ENCODE measurements at regions not wholly inside any gene's neighbourhood (a gene's known extent, or its start where the extent isn't known, plus 50 kb on each side); places are given as distances from the start of the nearest gene placed in this dataset.

DNA sequence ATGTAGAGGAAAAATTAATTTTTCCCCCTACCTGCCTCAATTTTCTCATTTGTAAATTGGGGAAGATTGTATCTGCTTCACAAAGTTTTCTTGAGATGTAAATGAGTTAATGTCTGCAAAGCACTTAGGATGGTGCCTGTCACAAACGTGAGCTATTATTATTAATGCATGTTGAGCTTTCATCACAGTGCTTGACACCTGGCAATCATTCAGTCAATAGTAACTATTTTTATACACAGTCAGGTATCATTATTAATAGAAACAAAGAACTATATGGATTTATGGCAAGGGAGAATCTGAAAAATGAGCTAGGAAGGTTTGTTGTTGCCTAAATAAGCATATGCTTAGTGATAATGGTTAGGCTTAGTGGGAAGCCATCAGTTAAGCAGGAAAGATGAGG is 238.2 kb upstream of the GRM7 start:
- no peak overlapping the region for H3K27ac ChIP-seq (replicated peaks in 1 of 4)
- no peaks in the 10 kb centered on the region for H3K36me3 ChIP-seq
- H3K4me1 ChIP-seq = no peaks in the 10 kb centered on the region
- intact Hi-C loops (cut with DNase I) = no loop called here
- H3K9me3 ChIP-seq = no peaks in the 10 kb centered on the region
- WGBS = 60% methylated on average over 1 of the region's 1 CpG
- no peak for DNase-seq (ENCODE audit: extremely low spot score)
- TF ChIP-seq, protein P1, sequence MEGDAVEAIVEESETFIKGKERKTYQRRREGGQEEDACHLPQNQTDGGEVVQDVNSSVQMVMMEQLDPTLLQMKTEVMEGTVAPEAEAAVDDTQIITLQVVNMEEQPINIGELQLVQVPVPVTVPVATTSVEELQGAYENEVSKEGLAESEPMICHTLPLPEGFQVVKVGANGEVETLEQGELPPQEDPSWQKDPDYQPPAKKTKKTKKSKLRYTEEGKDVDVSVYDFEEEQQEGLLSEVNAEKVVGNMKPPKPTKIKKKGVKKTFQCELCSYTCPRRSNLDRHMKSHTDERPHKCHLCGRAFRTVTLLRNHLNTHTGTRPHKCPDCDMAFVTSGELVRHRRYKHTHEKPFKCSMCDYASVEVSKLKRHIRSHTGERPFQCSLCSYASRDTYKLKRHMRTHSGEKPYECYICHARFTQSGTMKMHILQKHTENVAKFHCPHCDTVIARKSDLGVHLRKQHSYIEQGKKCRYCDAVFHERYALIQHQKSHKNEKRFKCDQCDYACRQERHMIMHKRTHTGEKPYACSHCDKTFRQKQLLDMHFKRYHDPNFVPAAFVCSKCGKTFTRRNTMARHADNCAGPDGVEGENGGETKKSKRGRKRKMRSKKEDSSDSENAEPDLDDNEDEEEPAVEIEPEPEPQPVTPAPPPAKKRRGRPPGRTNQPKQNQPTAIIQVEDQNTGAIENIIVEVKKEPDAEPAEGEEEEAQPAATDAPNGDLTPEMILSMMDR (IDR thresholded peaks at IDR 0.05) = no peak
- TF ChIP-seq POLR2AphosphoS5 (IDR thresholded peaks at IDR 0.05) (no peak), POLR2A (IDR thresholded peaks at IDR 0.05; ENCODE audit: low read depth) (no peak), EP300 (IDR thresholded peaks at IDR 0.05) (no peak)
- H3K4me3 ChIP-seq = no peak overlapping the region
- H3K27me3 ChIP-seq = no peaks in the 10 kb centered on the region

DNA sequence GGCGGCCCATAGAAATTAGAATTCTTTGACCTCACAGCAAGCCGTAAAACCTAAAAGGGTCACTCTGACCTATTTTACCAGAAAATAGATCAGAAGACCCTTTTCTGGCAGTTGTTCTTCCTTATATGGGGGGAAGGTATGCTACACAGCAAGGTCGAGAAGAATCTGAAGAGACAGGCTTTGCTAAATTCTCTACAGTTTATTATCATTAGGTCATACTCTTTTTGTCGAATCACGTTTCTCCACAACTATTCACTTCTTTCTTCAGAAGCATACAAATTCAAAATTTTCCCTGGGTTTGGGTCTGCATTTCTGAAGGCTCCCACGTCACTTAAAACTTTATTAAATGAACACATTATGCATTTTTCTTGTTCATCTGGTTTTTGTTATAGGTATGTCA is 229.5 kb upstream of the GRM7 start:
- H3K9me3 ChIP-seq = no peaks in the 10 kb centered on the region
- no peak for TF ChIP-seq POLR2A (IDR thresholded peaks at IDR 0.05; ENCODE audit: low read depth)
- no peak overlapping the region for H3K4me3 ChIP-seq
- no peaks in the 10 kb centered on the region for H3K4me1 ChIP-seq
- H3K27me3 ChIP-seq = no peaks in the 10 kb centered on the region
- intact Hi-C loops (cut with DNase I) = no loop called here
- H3K36me3 ChIP-seq = no peaks in the 10 kb centered on the region
- no peak overlapping the region for H3K27ac ChIP-seq (replicated peaks in 1 of 4)
- no peak for DNase-seq (ENCODE audit: extremely low spot score)
- 81% methylated on average over 6 of the region's 6 CpGs for WGBS

DNA sequence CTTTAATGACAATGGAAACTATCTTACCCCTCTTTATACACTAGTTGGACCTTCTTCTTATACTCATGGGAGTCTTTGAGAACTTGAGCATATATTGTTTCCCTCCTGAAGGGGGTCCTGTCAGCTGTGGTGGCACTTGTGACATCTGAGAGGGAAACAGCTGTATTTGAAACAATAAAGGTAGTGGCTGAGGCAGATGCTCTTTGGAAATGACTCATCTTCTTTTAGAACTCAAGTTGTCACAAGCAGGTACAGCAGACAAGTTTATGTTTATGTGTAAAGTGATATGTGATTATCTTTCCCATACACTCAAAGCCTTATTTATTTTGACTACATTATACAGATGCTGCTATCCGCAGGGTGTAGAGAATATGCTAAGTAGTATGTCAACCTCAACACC is 220.0 kb upstream of the GRM7 start:
- H3K27ac ChIP-seq (replicated peaks in 1 of 4) = no peak overlapping the region
- no peak overlapping the region for H3K4me3 ChIP-seq
- no peak for DNase-seq (ENCODE audit: extremely low spot score)
- TF ChIP-seq POLR2A (IDR thresholded peaks at IDR 0.05; ENCODE audit: low read depth) (no peak), POLR2AphosphoS5 (IDR thresholded peaks at IDR 0.05) (no peak), EP300 (IDR thresholded peaks at IDR 0.05) (no peak)
- TF ChIP-seq, protein P1 (IDR thresholded peaks at IDR 0.05) = no peak
- H3K4me1 ChIP-seq = no peaks in the 10 kb centered on the region
- intact Hi-C loops (cut with DNase I) = no loop called here
- no peaks in the 10 kb centered on the region for H3K9me3 ChIP-seq
- no peaks in the 10 kb centered on the region for H3K36me3 ChIP-seq
- H3K27me3 ChIP-seq = no peaks in the 10 kb centered on the region
- 67% methylated on average over 1 of the region's 1 CpG for whole genome bisulfite sequencing

DNA sequence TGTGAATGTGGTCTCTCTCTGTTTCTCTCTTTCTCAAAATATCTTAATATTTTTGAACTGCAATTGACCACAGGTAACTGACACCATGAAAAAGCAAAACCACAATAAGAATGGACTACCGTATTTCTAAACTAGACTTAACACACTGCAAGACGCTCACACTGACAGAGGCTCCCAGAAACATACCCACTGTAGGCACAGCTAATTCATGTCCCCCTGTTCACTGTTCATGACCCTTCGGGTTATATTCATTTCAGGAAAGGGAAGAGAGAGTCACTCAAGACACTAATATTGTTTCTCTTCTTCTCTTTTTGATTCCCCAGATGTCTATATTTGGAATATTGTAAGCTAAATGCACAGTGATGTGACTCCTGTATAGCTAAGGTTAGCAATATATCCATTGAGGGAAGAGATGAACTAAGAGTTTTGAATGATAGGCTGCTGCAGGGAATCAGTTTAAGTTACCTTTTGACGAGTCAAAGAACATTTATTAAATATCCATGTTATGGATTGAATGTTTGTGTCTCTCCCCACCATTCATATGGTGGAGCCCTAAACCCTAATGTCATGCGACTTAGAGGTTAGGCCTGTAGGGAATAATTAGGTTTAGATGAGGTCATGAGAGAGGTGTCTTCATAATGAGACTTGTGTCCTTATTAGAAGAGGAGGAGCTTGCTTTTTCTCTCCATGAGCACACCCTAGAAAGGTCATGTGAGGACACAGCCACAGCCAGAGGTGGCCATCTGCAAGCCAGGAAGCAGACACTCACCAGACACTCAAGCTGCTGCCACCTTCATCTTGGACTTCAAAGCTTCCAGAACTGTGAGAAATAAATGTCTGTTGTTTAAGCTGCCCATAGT is 216.6 kb upstream of the GRM7 start:
- WGBS = 94% methylated on average over 5 of the region's 5 CpGs
- TF ChIP-seq POLR2AphosphoS5 (IDR thresholded peaks at IDR 0.05) = no peak
- Histone ChIP-seq H3K36me3 (no peaks in the 10 kb centered on the region), H3K27ac (replicated peaks in 1 of 4) (no peak overlapping the region), H3K27me3 (no peaks in the 10 kb centered on the region), H3K4me3 (no peak overlapping the region), H3K4me1 (no peaks in the 10 kb centered on the region), H3K9me3 (no peaks in the 10 kb centered on the region)
- DNase-seq (ENCODE audit: extremely low spot score) = no peak
- intact Hi-C loops (cut with DNase I) = no loop called here

DNA sequence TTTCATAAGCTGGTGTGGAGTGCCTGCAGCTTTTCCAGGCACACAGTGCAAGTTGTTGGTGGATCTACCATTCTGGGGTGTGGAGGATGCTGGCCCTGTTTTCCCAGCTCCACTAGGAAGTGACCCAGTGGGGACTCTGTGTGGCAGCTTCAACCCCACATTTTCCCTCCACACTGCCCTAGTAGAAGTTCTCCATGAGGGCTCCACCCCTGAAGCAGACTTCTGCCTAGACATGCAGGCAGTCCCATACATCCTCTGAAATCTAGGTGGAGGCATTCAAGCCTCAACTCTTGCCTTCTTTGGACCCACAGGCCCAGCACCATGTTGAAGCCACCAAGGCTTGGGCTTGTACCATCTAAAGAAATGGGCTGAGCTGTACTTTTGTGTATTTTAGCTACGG is 206.2 kb upstream of the GRM7 start:
- intact Hi-C loops (cut with DNase I) = no loop called here
- peaks cover 0 to 14% (median 6%) of the 10 kb centered on the region in 4 donors for H3K9me3 ChIP-seq

More for the DNA sequence above, 206.2 kb upstream of the GRM7 start:
- H3K4me1 ChIP-seq = no peaks in the 10 kb centered on the region
- WGBS = 93% methylated on average over 1 of the region's 1 CpG
- TF ChIP-seq, protein P1 (IDR thresholded peaks at IDR 0.05) = no peak
- TF ChIP-seq POLR2A (IDR thresholded peaks at IDR 0.05; ENCODE audit: low read depth) (no peak), EP300 (IDR thresholded peaks at IDR 0.05) (no peak), POLR2AphosphoS5 (IDR thresholded peaks at IDR 0.05) (no peak)
- no peaks in the 10 kb centered on the region for H3K36me3 ChIP-seq
- H3K27ac ChIP-seq (replicated peaks in 1 of 4) = no peak overlapping the region
- no peaks in the 10 kb centered on the region for H3K27me3 ChIP-seq
- no peak overlapping the region for H3K4me3 ChIP-seq
- no peak for DNase-seq (ENCODE audit: extremely low spot score)
